ENCODE measurements at regions not wholly inside any gene's neighbourhood (a gene's known extent, or its start where the extent isn't known, plus 50 kb on each side); places are given as distances from the start of the nearest gene placed in this dataset.

GRCh38 chr10:131516285-131516684 is 204.8 kb upstream of the TCERG1L start:
- in situ Hi-C loops (cut with HindIII; ENCODE audit: extremely low pct_ligation_motif_present, low pct_unique_long_range_greater_than_20kb), result no loop called here
- TF ChIP-seq ZBTB43 (CRISPR knock-in tag; conservative IDR thresholded peaks at IDR 0.05), result no peak
- TF ChIP-seq NR2F2 (IDR thresholded peaks at IDR 0.05; ENCODE audit: borderline replicate concordance, low read depth), result no peak
- no peak for TF ChIP-seq ZNF747 (CRISPR knock-in tag; IDR thresholded peaks at IDR 0.05; ENCODE audit: borderline replicate concordance)
- no peak for TF ChIP-seq ZBTB39 (CRISPR knock-in tag; IDR thresholded peaks at IDR 0.05)
- no peak for TF ChIP-seq ZFP62 (CRISPR knock-in tag; IDR thresholded peaks at IDR 0.05)
- no peak for TF ChIP-seq ZXDC (CRISPR knock-in tag; IDR thresholded peaks at IDR 0.05)
- TF ChIP-seq BCL3 (CRISPR knock-in tag; IDR thresholded peaks at IDR 0.05), result no peak
- no peak for TF ChIP-seq ZMAT5 (CRISPR knock-in tag; IDR thresholded peaks at IDR 0.05; ENCODE audit: borderline replicate concordance, low read depth)
- no peak for TF ChIP-seq ESRRA (CRISPR knock-in tag; IDR thresholded peaks at IDR 0.05; ENCODE audit: low read depth)
- no peak for TF ChIP-seq IKZF4 (CRISPR knock-in tag; IDR thresholded peaks at IDR 0.05; ENCODE audit: borderline replicate concordance, low read depth, not compliant biosample characterization)

More at GRCh38 chr10:131516285-131516684, 204.8 kb upstream of the TCERG1L start:
- H3K36me3 ChIP-seq (replicated peaks in 1 of 2; ENCODE audit: control insufficient read depth in 1 of 2, insufficient read depth in 2 of 2, low read length in 2 of 2), result no peaks in the 10 kb centered on the region
- no peak for FAIRE-seq
- no peaks in the 10 kb centered on the region for H3K79me2 ChIP-seq (ENCODE audit: insufficient read depth, low read length)
- intact Hi-C loops (cut with micrococcal nuclease; ENCODE audit: unreplicated experiment), result no loop called here
- H4K20me1 ChIP-seq (ENCODE audit: insufficient read depth, low read length), result no peaks in the 10 kb centered on the region
- no peaks in the 10 kb centered on the region for H3K4me1 ChIP-seq (ENCODE audit: insufficient read depth, low read length)
- CTCF ChIA-PET (ENCODE audit: low intra/inter-chr PET ratio, low total read pairs), result no interaction called here
- no peak overlapping the region for H3K27ac ChIP-seq (ENCODE audit: extremely low read length, insufficient read depth, low read length)
- H3K9me3 ChIP-seq (ENCODE audit: low read length), result peaks cover 12% of the 10 kb centered on the region
- no peak overlapping the region for H3K9ac ChIP-seq (ENCODE audit: insufficient read depth, low read depth, low read length)
- no peak overlapping the region for H2AFZ ChIP-seq (ENCODE audit: low read length)
- POLR2A ChIA-PET, result no interaction called here
- WGBS (ENCODE audit: low lambda C conversion rate), result 32% methylated on average over 12 of the region's 12 CpGs
- no TSS peak for BruUV-seq (replicated peaks)
- H3K27me3 ChIP-seq (ENCODE audit: control insufficient read depth in 1 of 2, insufficient read depth in 2 of 2, low read length in 2 of 2), result peaks cover 2 to 47% of the 10 kb centered on the region in 2 experiments; a peak in 4 of 5 replicates
- H3K4me2 ChIP-seq (ENCODE audit: low read depth, low read length), result no peak overlapping the region
- ATAC-seq, result no peak
- DNase-seq (ENCODE audit: low spot score), result no peak
- no peak overlapping the region for H3K4me3 ChIP-seq (replicated peaks in 1 of 3; ENCODE audit: insufficient read depth in 1 of 3, low read depth in 2 of 3, low read length in 3 of 3)
